Heart right ventricle (tissue), 16 donors: ENCODE measurements at regions not wholly inside any gene's neighbourhood (a gene's known extent, or its start where the extent isn't known, plus 50 kb on each side); places are given as distances from the start of the nearest gene placed in this dataset.
A peak's percentile ranks its signal among the peaks of the same experiment; 100 is the strongest.
"Not testable (repeated sequence)": the region's sequence is repeated elsewhere in the genome, so short reads cannot be mapped to it uniquely, and the experiment has no call there.

Source experiments
- ATAC-seq, 8 donors: fragments of 200-7000 bp; cut with Tn5 transposase; one replicate each; pipeline ENCODE4 v1.9.1; 2020; ENCODE audit warnings: mild to moderate bottlenecking in 8 of 8, moderate library complexity in 8 of 8, moderate number of reproducible peaks in 1 of 8
- DNase-seq, 2 donors: peaks; one replicate each; pipeline ENCODE4 v3.0.0-alpha.2; 2020
- H3K27ac ChIP-seq, 10 donors: fragments of 200-600 bp; sonication (generic) in 2 of 10; one replicate each; pipeline versions ENCODE4 v1.5.0 to v1.8.0; 2020 to 2022; ENCODE audit warnings: mild to moderate bottlenecking in 3 of 10
- H3K27me3 ChIP-seq, 7 donors: fragments of 200-600 bp; one replicate each; pipeline ENCODE4 v1.8.0; 2021 to 2022; ENCODE audit warnings: mild to moderate bottlenecking in 2 of 7
- H3K36me3 ChIP-seq, 9 donors: fragments of 200-600 bp; sonication (generic) in 1 of 9; one replicate each; pipeline versions ENCODE4 v1.5.0 to v1.8.0; 2020 to 2022; ENCODE audit warnings: mild to moderate bottlenecking in 2 of 9
- H3K4me1 ChIP-seq, 9 donors: fragments of 200-600 bp; sonication (generic) in 1 of 9; one replicate each; pipeline versions ENCODE4 v1.5.0 to v1.8.0; 2020 to 2022; ENCODE audit warnings: mild to moderate bottlenecking in 4 of 9
- H3K4me3 ChIP-seq, 10 donors: fragments of 200-600 bp; sonication (generic) in 2 of 10; one replicate each; pipeline versions ENCODE4 v1.5.0 to v1.8.0; 2020 to 2022; ENCODE audit warnings: mild to moderate bottlenecking in 7 of 10, moderate library complexity in 2 of 10
- H3K9me3 ChIP-seq, 11 donors: fragments of 200-600 bp in 10 of 11; sonication (generic) in 2 of 11; one replicate each; pipeline versions ENCODE4 v1.5.0 to v1.8.0; 2013 to 2022; ENCODE audit warnings: mild to moderate bottlenecking in 2 of 11, control low read depth in 1 of 11, moderate library complexity in 1 of 11
- CTCF ChIP-seq, 9 donors: fragments of 200-600 bp; sonication (generic) in 2 of 9; IDR thresholded peaks; one replicate each; pipeline versions ENCODE4 v1.5.0 to v1.8.0; 2021 to 2022; ENCODE audit warnings: antibody characterized with exemption in 9 of 9, mild to moderate bottlenecking in 5 of 9, moderate library complexity in 1 of 9
- WGBS, 2 donors: extraction: QIAGEN DNeasy Blood & Tissue Kit; methylation state at CpG; one replicate each; pipeline ENCODE4 v1.1.7; 2013; ENCODE audit warnings: inconsistent platforms in 1 of 2; 5-methylcytosine and 5-hydroxymethylcytosine counted together
- intact Hi-C, 10 donors: fragments of 100-400 bp; cut with DNase I; formaldehyde crosslinking; loops; one replicate each; pipeline versions ENCODE4 v1.11.1 to v1.14.2; 2022
- donor health status: Arrhythmogenic right ventricular cardiomyopathy.
- donor health status: ischemic (EF 13 %, LVEDD 7.1; RV severe dilation, severe dysfunction).
- donor health status: healthy with polysubstance abuse.
- donor health status: DM: no; HTN: yes; CAD: no.
- donor health status: DM: no; HTN: no; CAD: no.
- donor health status: ischemic (EF 25% LVEDD 6.9; RV normal size, moderate dysfunction).
- donor health status: ischemic (EF 25% LVEDD 5.7; RV mildly dilated, moderate dysfunction).
- donor health status: healthy.
- donor health status: DM: yes; HTN: yes; CAD: no.
- donor health status: Ischemic cardiomyopathy.
- donor health status: ischemic (EF 35%, LVEDD 5.7; RV mildly dilated, moderate dysfunction).
- donor health status: nonischemic (EF 11% LVEDD 7.7; RV severe dilation, severe dysfunction).
- donor health status: DM: yes; HTN: yes; CAD: no.
- donor health status: PGD.
- donor health status: ischemic (EF 29% LVEDD 5.4; RV normal size, mild dysfunction).
- donor health status: nonischemic (EF 23%, LVEDD 6.1; RV moderate dilation, normal function).

- Histone ChIP-seq H3K4me1 (no peaks in the 10 kb centered on the region), H3K4me3 (no peak overlapping the region), H3K27me3 (no peaks in the 10 kb centered on the region), H3K27ac (no peak overlapping the region), H3K36me3 (no peaks in the 10 kb centered on the region), H3K9me3 (peaks cover 0 to 75% (median 0%) of the 10 kb centered on the region in 11 donors)
- whole genome bisulfite sequencing, 2 donors = 76 to 82% methylated on average over 2 of the region's 2 CpGs
- TF ChIP-seq CTCF (IDR thresholded peaks at IDR 0.05) = no peak
- ATAC-seq = no peak
- intact Hi-C loops = no loop called here
- no peak for DNase-seq
Observed at GRCh38 chr4:97432551-97432950, 710.7 kb downstream of the STPG2 start.

GRCh38 chr4:97437998-97438705, 705.1 kb downstream of the STPG2 start:
- intact Hi-C loops, H3K27me3 ChIP-seq, H3K4me1 ChIP-seq, H3K4me3 ChIP-seq, DNase-seq, H3K36me3 ChIP-seq, H3K27ac ChIP-seq: not testable (repeated sequence)
- H3K9me3 ChIP-seq = peaks cover 0 to 50% (median 0%) of the 10 kb centered on the region in 11 donors
- WGBS, 2 donors = 90 to 91% methylated on average over 20 to 21 of the region's 21 CpGs
- ATAC-seq = peak in 1 of 8 donors; percentile 30

GRCh38 chr4:97453186-97453585, 690.1 kb downstream of the STPG2 start:
- no peaks in the 10 kb centered on the region for H3K4me1 ChIP-seq
- intact Hi-C loops = no loop called here
- ATAC-seq (no peak), DNase-seq (no peak)
- no peak overlapping the region for H3K4me3 ChIP-seq
- no peaks in the 10 kb centered on the region for H3K27me3 ChIP-seq
- no peak overlapping the region for H3K27ac ChIP-seq
- no peaks in the 10 kb centered on the region for H3K36me3 ChIP-seq
- WGBS, 2 donors = 83 to 89% methylated on average over 6 of the region's 6 CpGs
- TF ChIP-seq CTCF (IDR thresholded peaks at IDR 0.05) = no peak
- peaks cover 0 to 39% (median 0%) of the 10 kb centered on the region in 11 donors for H3K9me3 ChIP-seq

- peaks cover 0 to 32% (median 0%) of the 10 kb centered on the region in 11 donors for H3K9me3 ChIP-seq
- no peak overlapping the region for H3K27ac ChIP-seq
- H3K4me3 ChIP-seq = no peak overlapping the region
- no peak for TF ChIP-seq CTCF (IDR thresholded peaks at IDR 0.05)
- H3K36me3 ChIP-seq = no peaks in the 10 kb centered on the region
- H3K27me3 ChIP-seq = no peaks in the 10 kb centered on the region
- DNase-seq = no peak
- ATAC-seq = no peak
- H3K4me1 ChIP-seq = no peaks in the 10 kb centered on the region
- intact Hi-C loops = no loop called here
- WGBS, 2 donors = 41 to 90% methylated on average over 1 of the region's 1 CpG
Observed at GRCh38 chr4:97457253-97457652, 686.0 kb downstream of the STPG2 start.

DNA sequence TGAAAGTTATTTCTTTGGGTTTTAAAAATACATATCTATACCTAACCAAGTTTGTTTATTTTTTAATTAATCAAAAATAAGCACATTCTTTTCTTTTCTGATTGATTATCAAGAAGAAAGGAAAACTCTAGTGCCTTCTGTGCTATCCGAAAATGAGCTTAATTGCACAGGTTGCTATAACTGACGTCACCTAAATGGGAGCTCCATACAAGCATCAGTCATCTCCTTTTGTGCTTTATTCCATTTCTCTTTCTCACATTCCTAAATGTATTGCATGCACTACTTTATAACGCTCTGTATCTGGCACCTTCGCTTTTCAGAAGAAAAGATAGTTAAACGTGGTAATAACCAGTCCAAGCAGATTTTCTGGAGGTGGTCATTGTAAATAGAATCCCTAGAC, 675.0 kb downstream of the STPG2 start:
- Histone ChIP-seq H3K4me1 (no peaks in the 10 kb centered on the region), H3K27ac (no peak overlapping the region), H3K27me3 (no peaks in the 10 kb centered on the region), H3K36me3 (no peaks in the 10 kb centered on the region), H3K9me3 (peaks cover 0 to 15% (median 0%) of the 10 kb centered on the region in 11 donors), H3K4me3 (no peak overlapping the region)
- intact Hi-C loops = no loop called here
- no peak for ATAC-seq
- WGBS, 2 donors = 79 to 87% methylated on average over 5 of the region's 5 CpGs
- no peak for TF ChIP-seq CTCF (IDR thresholded peaks at IDR 0.05)
- DNase-seq = no peak
